Activated T-cell treated with anti-CD3 and anti-CD28 coated beads, Interleukin-2, amount 50 U/mL, for 72 hours (primary cell): ENCODE measurements at regions not wholly inside any gene's neighbourhood (a gene's known extent, or its start where the extent isn't known, plus 50 kb on each side); places are given as distances from the start of the nearest gene placed in this dataset.

Experiments used
- ATAC-seq, 2 donors: fragments of 150-1000 bp; cut with Tn5 transposase; replicated peaks in 1 of 2; 2 replicates each; pipeline ENCODE4 v1.10.0; 2021; ENCODE audit warnings: moderate library complexity in 2 of 2, mild to moderate bottlenecking in 1 of 2
- DNase-seq, 2 donors: peaks; one replicate each; pipeline ENCODE4 v3.0.0; 2021 to 2022; ENCODE audit warnings: mixed read lengths in 1 of 2
- H3K27ac Mint-ChIP-seq: one replicate; pipeline ENCODE4 v1.8.0; 2022; ENCODE audit warnings: mild to moderate bottlenecking, moderate library complexity, mixed read lengths
- H3K27me3 Mint-ChIP-seq: one replicate; pipeline ENCODE4 v1.8.0; 2022; ENCODE audit warnings: low read depth, mixed read lengths
- H3K36me3 Mint-ChIP-seq, 2 donors: one replicate each; pipeline ENCODE4 v1.8.0; 2022; ENCODE audit warnings: mixed read lengths in 2 of 2, mild to moderate bottlenecking in 1 of 2; ENCODE audit not compliant: insufficient read depth in 2 of 2
- H3K4me1 Mint-ChIP-seq: one replicate; pipeline ENCODE4 v1.8.0; 2022; ENCODE audit warnings: low read depth, mixed read lengths
- H3K4me3 Mint-ChIP-seq, 2 donors: one replicate each; pipeline ENCODE4 v1.8.0; 2022; ENCODE audit warnings: mild to moderate bottlenecking in 2 of 2, mixed read lengths in 2 of 2, moderate library complexity in 2 of 2
- H3K9me3 Mint-ChIP-seq, 2 donors: one replicate each; pipeline ENCODE4 v1.8.0; 2022; ENCODE audit warnings: mixed read lengths in 2 of 2

DNA sequence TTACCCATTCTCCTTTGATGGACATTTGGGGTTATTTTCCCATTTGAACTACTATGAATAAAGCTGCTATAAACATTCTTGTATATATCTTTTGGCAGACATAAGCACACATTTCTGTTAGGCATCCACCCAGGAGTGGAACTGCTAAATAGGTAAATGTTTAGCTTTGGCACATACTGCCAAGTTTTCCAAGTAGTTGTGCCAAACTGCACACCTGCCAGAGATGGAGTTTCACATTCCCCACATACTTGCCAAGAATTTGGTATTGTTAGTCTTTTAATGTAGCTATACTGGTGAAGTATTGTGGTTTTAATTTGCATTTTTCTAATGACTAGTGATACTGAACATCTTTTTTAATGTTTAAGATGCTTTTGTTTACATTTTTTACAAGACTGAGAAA is 201.0 kb downstream of the GXYLT1 start:
- Mint-ChIP-seq H3K9me3 (peaks cover 0 to 3% of the 10 kb centered on the region in 2 donors), H3K4me1 (no peaks in the 10 kb centered on the region), H3K36me3 (peaks cover 0 to 2% of the 10 kb centered on the region in 2 donors), H3K4me3 (no peak overlapping the region), H3K27me3 (peaks cover 9% of the 10 kb centered on the region), H3K27ac (no peak overlapping the region)
- ATAC-seq (no peak), DNase-seq (no peak)

DNA sequence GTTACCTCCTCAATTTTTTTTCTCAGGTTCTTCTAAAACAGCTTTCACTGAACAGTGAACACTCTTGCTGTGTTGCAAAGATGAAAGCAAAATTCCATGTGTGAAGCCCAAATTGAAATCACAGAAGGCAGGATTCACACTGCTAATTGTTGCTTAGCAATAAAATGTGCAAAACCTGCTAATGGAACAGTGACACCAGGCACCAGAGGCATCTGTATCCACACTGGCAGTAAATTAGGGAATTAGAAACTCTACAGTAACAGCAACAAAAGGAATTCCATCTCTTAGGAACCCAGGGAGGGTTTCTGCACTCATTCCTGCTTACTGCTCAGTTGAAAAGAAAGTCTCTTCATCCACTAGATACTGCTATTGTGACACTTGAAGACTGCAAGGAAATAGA is 202.3 kb downstream of the GXYLT1 start:
- H3K4me1 Mint-ChIP-seq, result no peaks in the 10 kb centered on the region
- no peak overlapping the region for H3K4me3 Mint-ChIP-seq
- peaks cover 9% of the 10 kb centered on the region for H3K27me3 Mint-ChIP-seq

DNA sequence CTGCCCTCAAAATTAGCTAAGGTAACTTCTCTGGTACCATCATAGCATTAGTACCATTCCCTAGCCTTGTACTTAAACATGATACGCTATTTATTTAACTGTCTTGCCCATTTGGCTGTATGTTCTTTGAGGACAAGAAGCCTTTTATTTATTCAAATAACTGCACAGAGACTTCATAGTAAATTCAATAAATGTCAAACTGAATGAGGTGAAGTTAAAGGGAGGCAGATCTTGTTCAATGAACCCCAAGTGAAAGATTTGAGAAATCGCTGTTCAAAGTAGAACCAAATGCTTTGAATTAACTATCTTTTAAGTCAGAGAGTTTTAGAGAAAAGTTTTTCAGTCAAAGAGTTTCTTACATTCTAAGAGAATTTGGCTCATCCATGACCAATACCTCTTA is 203.6 kb downstream of the GXYLT1 start:
- no peak for ATAC-seq
- no peaks in the 10 kb centered on the region for H3K9me3 Mint-ChIP-seq

More for the DNA sequence above, 202.3 kb downstream of the GXYLT1 start:
- Mint-ChIP-seq H3K9me3 (peaks cover 0 to 3% of the 10 kb centered on the region in 2 donors), H3K36me3 (peaks cover 0 to 2% of the 10 kb centered on the region in 2 donors), H3K27ac (no peak overlapping the region)
- DNase-seq (no peak), ATAC-seq (no peak)

DNA sequence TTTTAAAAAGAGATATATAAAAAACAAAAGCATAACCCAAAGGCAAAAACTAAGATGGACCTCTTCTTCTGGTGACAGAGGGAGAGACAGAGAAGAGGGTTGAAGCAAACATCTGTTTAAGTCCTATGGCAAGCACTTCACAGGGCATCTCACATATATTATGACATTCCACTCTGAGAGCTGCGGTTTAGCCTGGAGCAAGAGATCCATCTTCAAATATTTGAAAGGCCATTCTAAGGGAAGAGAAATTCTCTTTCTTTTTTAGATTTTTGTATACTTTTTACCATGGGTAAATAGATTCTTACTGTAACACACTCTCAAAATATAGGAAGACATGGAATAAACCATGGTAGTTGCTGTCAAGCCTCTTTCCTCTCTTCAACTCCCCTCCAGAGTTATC is 204.1 kb downstream of the GXYLT1 start:
- Mint-ChIP-seq H3K27ac (no peak overlapping the region), H3K4me1 (no peaks in the 10 kb centered on the region), H3K9me3 (no peaks in the 10 kb centered on the region), H3K36me3 (no peaks in the 10 kb centered on the region), H3K4me3 (no peak overlapping the region), H3K27me3 (peaks cover 7% of the 10 kb centered on the region)
- DNase-seq (no peak), ATAC-seq (no peak)

More for the DNA sequence above, 203.6 kb downstream of the GXYLT1 start:
- Mint-ChIP-seq H3K4me3 (no peak overlapping the region), H3K27me3 (peaks cover 7% of the 10 kb centered on the region), H3K4me1 (no peaks in the 10 kb centered on the region), H3K27ac (no peak overlapping the region), H3K36me3 (no peaks in the 10 kb centered on the region)
- DNase-seq, result no peak

DNA sequence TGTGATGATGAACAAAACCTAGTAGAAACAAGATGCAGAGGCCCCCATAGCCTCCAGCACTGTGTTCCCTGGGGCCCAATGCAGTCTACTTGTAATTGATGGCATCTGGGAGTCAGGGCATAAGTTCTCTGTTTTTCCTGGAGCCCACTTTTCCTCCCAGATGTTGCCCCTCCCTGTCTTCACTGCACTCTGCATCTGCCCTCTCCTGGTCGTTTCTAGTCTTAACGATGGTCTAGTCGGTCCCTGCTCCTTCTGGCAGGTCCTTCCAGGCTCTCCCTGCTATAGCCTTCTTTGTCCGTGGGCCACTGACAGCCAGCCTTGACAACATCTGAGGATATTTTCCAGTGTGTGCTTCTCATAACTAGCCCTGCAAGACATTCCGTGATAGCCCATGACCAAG is 208.3 kb downstream of the GXYLT1 start:
- Mint-ChIP-seq H3K9me3 (no peaks in the 10 kb centered on the region), H3K27ac (no peak overlapping the region), H3K4me1 (peaks cover 8% of the 10 kb centered on the region), H3K4me3 (no peak overlapping the region), H3K36me3 (no peaks in the 10 kb centered on the region), H3K27me3 (peaks cover 24% of the 10 kb centered on the region)
- ATAC-seq (no peak), DNase-seq (no peak)

DNA sequence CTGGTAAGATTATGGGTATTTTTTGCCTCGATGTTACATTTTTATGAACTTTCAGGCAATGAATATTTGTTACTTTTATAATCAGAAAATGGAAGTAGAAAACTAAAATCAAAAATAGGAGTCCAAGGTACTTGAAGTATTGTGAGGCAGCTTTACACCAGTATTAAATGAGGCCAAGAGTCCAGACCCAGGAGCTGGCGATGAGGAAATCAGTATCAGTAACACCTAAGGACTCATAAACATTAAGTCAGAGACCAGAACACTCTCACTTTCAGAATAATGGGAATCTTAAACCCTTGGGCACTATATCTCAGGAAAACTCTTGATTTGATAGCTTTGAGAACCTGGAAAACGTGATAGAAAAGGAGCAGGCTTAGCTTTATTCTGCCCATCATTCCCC is 208.8 kb downstream of the GXYLT1 start:
- no peaks in the 10 kb centered on the region for H3K9me3 Mint-ChIP-seq

DNA sequence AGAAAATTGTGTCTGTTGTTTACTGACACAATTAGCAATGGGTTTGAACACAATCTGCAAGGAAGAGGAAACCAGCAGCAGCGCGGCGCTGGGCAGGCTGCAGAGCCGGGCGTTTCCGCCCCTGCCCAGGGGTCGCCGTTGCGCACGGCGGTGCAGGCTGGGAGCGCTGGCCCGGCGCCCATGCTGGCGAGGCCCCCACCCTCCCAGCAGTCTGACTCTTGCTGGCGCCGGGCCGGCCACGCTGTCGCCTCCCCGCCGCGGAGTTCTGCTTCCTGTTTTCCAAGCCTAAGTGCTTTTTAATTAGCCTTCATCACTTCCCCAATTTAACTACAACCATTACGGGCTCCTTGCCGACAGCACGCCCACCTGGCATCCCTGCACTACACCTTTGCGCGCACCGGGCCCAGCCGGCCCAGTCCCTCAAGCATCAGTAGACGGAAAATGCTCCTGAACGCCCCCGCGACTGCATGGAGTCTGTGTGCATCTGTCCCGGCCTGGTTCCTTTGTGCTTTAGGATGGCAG is 212.1 kb downstream of the GXYLT1 start:
- peak overlapping the region; percentile 60 to 65 for H3K4me3 Mint-ChIP-seq
- no peaks in the 10 kb centered on the region for H3K9me3 Mint-ChIP-seq
- H3K27ac Mint-ChIP-seq, result no peak overlapping the region
- H3K4me1 Mint-ChIP-seq, result peaks cover 8% of the 10 kb centered on the region
- no peaks in the 10 kb centered on the region for H3K36me3 Mint-ChIP-seq
- ATAC-seq (peak; percentile 62 to 72), DNase-seq (peak in 1 of 2 donors; percentile 11)
- H3K27me3 Mint-ChIP-seq, result peaks cover 30% of the 10 kb centered on the region

More for the DNA sequence above, 208.8 kb downstream of the GXYLT1 start:
- Mint-ChIP-seq H3K36me3 (no peaks in the 10 kb centered on the region), H3K27ac (no peak overlapping the region), H3K27me3 (peaks cover 24% of the 10 kb centered on the region), H3K4me1 (peaks cover 8% of the 10 kb centered on the region), H3K4me3 (no peak overlapping the region)
- no peak for ATAC-seq
- no peak for DNase-seq

DNA sequence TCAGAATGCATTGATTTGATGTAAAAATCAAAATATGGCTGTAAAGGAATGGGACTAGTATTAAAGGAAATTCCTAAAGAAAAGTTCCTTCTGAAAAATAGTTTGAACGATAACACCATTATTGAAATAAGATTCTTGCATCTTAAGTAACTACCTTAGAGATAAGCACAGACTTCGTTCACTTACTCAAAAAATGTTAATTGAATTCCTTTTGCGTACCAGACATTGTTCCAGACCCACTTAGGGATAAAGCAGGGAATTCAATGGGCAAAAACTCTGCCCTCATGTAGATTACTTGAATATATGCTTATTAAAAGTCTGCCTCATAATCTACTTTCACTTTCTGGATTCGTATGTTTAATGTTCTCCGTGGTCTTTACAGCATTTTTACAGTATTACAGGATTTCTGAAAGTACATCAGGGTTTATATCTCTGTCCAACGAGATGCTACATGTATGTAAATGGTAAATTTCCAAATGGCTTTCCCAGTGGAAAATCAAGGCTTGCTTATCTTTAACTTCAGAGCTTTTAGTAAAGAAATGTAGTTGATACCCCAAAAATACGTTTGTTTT is 213.7 kb downstream of the GXYLT1 start:
- no peak for DNase-seq
- H3K4me3 Mint-ChIP-seq, result peak overlapping the region; percentile 30 to 56
- no peak for ATAC-seq
- H3K9me3 Mint-ChIP-seq, result no peaks in the 10 kb centered on the region
- no peak overlapping the region for H3K27ac Mint-ChIP-seq
- no peaks in the 10 kb centered on the region for H3K36me3 Mint-ChIP-seq
- H3K4me1 Mint-ChIP-seq, result peaks cover 8% of the 10 kb centered on the region
- H3K27me3 Mint-ChIP-seq, result peaks cover 23% of the 10 kb centered on the region

DNA sequence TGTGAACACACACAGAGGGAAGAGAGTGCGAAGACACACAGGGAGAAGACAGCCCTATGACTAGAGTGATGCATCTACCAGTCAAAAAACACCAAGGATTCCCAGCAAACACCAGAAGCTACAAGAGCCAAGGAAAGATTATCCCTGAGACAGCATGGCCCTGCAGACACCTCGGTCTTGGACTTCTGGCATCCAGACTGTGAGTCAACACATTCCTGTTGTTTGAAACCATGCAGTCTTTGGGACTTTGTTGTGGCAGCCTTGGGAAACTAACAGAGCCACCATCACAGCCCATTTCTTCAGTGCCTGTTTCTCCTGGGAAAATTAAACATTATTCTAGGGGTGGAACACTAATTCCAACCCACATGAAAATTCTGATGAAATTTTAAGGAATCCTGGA is 220.6 kb downstream of the GXYLT1 start:
- Mint-ChIP-seq H3K4me1 (no peaks in the 10 kb centered on the region), H3K9me3 (no peaks in the 10 kb centered on the region), H3K4me3 (no peak overlapping the region), H3K27me3 (peaks cover 7% of the 10 kb centered on the region), H3K36me3 (no peaks in the 10 kb centered on the region), H3K27ac (no peak overlapping the region)
- ATAC-seq (no peak), DNase-seq (no peak)

DNA sequence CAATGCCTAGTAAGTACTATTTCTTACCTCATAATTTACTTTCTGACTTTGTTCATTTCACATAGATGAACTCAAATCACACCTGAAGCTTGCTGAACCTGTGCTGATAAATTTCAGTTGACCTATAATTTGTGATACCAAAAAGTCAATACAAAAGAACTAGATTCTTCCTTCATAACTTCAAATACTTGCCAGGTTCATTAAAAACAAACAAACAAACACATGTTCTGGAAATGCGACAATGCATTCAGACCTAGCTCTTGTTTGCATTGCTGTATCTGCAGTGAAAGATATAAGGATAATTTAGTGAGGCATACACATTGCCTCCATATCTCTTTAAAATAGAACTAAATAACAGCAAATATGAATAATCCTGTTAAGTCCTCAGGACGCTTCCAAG is 221.3 kb downstream of the GXYLT1 start:
- peaks cover 9% of the 10 kb centered on the region for H3K27me3 Mint-ChIP-seq
- H3K4me1 Mint-ChIP-seq, result no peaks in the 10 kb centered on the region
- no peaks in the 10 kb centered on the region for H3K36me3 Mint-ChIP-seq
- ATAC-seq, result no peak
- no peak overlapping the region for H3K27ac Mint-ChIP-seq
- no peaks in the 10 kb centered on the region for H3K9me3 Mint-ChIP-seq
- H3K4me3 Mint-ChIP-seq, result no peak overlapping the region
- no peak for DNase-seq

DNA sequence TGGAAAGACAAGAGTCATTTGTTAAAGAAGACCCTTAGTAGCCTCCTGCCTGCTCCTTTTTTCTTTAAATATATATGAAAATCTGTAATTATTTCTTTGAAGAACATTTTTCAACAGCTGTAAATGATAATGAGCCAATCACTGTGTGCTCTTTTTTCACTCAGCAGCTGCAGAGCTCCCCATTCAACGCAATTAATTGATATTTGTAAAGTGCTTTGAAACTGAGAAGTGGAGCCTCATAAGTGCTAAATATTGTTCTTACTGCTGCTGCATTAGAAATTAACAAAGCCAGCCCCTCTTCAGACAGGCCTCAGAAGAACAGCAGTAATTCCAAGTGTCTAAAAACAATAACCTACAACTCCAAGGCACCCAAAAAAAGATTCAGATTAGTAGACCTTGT is 224.3 kb downstream of the GXYLT1 start:
- Mint-ChIP-seq H3K27ac (no peak overlapping the region), H3K4me1 (peaks cover 6% of the 10 kb centered on the region), H3K36me3 (no peaks in the 10 kb centered on the region), H3K27me3 (peaks cover 18% of the 10 kb centered on the region), H3K9me3 (no peaks in the 10 kb centered on the region), H3K4me3 (no peak overlapping the region)
- DNase-seq, result no peak
- ATAC-seq, result no peak

DNA sequence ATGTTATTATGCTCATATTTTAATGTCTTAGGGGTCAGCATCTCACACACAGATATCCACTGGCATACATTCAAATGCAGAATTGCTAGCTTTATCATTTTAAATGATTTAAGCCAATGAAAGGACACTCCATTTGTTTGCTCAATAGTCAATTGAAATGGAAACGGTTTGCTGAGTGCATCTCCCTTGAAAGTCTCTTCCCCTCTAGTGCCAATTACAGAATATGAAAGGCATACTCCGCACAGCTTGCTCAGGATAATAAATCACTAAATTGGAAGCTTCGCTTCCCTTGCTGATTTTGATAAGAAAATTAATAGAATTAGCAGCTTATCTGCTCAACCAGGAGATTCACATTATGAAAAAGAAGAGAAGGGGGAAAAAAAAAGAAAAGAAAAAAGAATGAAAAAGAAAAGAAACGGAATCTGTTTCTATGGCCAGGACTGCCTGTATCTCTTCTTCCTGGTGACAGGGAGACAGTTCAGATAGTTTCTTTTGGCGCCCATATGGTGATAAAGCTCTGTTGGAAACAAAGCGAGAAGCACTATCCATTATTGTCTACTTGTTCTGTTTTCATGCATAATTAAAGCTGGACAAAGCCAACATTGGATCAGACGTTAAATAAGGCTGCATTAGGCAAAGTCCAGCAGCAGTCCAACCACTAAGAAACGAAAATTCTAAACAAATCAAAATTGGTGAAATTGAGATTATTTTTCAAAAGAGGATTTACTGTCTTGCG is 225.0 kb downstream of the GXYLT1 start:
- DNase-seq, result no peak

DNA sequence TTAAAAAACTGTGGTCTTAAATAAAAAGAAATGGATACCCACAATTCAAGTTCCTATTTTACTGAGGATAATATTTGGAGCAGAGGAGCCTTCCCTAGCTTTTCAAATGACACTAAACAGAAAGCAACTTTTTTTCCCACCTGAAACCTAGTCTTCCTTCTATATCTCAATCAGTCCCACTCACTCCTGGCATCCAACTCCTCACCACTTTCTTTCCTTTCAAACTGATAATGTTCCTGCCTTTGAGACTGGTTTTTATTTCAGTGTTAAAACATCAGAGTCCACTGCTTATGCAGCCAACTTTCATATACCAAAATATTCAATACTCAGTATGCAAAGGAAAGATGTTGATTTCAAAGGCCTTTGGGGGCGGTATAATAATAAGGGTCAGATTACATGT is 225.6 kb downstream of the GXYLT1 start:
- peaks cover 18% of the 10 kb centered on the region for H3K27me3 Mint-ChIP-seq
- ATAC-seq (no peak), DNase-seq (no peak)
- no peaks in the 10 kb centered on the region for H3K36me3 Mint-ChIP-seq
- no peaks in the 10 kb centered on the region for H3K9me3 Mint-ChIP-seq
- H3K4me1 Mint-ChIP-seq, result peaks cover 6% of the 10 kb centered on the region
- no peak overlapping the region for H3K27ac Mint-ChIP-seq
- H3K4me3 Mint-ChIP-seq, result no peak overlapping the region

More for the DNA sequence above, 225.0 kb downstream of the GXYLT1 start:
- no peaks in the 10 kb centered on the region for H3K36me3 Mint-ChIP-seq
- no peaks in the 10 kb centered on the region for H3K9me3 Mint-ChIP-seq
- peaks cover 6% of the 10 kb centered on the region for H3K4me1 Mint-ChIP-seq
- no peak overlapping the region for H3K4me3 Mint-ChIP-seq
- ATAC-seq, result no peak
- H3K27ac Mint-ChIP-seq, result no peak overlapping the region
- H3K27me3 Mint-ChIP-seq, result peaks cover 18% of the 10 kb centered on the region
